Caco-2 (cell line): ENCODE measurements at regions not wholly inside any gene's neighbourhood (a gene's known extent, or its start where the extent isn't known, plus 50 kb on each side); places are given as distances from the start of the nearest gene placed in this dataset.

Experiments
- BruUV-seq: library from RNA; stranded (reverse); fragments of 400-500 nt; replicated peaks from 2 replicates; lab custom pipeline; 2021; lab: Mats Ljungman, UMichigan
- CTCF ChIA-PET: fragments of 300-600 bp; sonication (Branson Sonifier 250); formaldehyde crosslinking; loops from one replicate; lab custom pipeline; 2022; ENCODE audit warnings: antibody characterized with exemption; lab: Charles Lee
- POLR2A ChIA-PET: fragments of 300-600 bp; sonication (Branson Sonifier 250); formaldehyde crosslinking; loops from one replicate; lab custom pipeline; 2022; ENCODE audit warnings: antibody characterized with exemption; lab: Charles Lee
- DNase-seq, 2 experiments: peaks; one replicate each; pipeline versions ENCODE4 v3.0.0 to v3.0.0-alpha.2; 2020 to 2022
- H3K27me3 ChIP-seq: replicated peaks from 2 replicates; pipeline ENCODE4 v1.6.0; 2011; ENCODE audit warnings: low read length; ENCODE audit not compliant: control insufficient read depth, insufficient read depth
- H3K36me3 ChIP-seq: 2 replicates; pipeline ENCODE4 v1.5.1; 2011; ENCODE audit warnings: low read length; ENCODE audit not compliant: control insufficient read depth, insufficient read depth
- H3K4me1 ChIP-seq: fragments of 250-450 bp; sonication (Bioruptor Pico); 2 replicates; pipeline ENCODE4 v1.5.1; 2020; ENCODE audit warnings: mild to moderate bottlenecking
- H3K4me3 ChIP-seq: 2 replicates; pipeline ENCODE4 v1.5.1; 2011; ENCODE audit warnings: low read depth, mild to moderate bottlenecking, control low read depth, low read length
- H3K9me3 ChIP-seq: fragments of 250-450 bp; sonication (Bioruptor Pico); 2 replicates; pipeline ENCODE4 v1.5.1; 2020; ENCODE audit warnings: mild to moderate bottlenecking, moderate library complexity
- H3K27ac Mint-ChIP-seq: one replicate; pipeline ENCODE4 v1.8.0; 2022; ENCODE audit warnings: mixed read lengths; ENCODE audit not compliant: unreplicated experiment
- H3K27me3 Mint-ChIP-seq: one replicate; pipeline ENCODE4 v1.8.0; 2022; ENCODE audit warnings: mixed read lengths; ENCODE audit not compliant: insufficient read depth, unreplicated experiment
- H3K36me3 Mint-ChIP-seq: one replicate; pipeline ENCODE4 v1.8.0; 2022; ENCODE audit warnings: mild to moderate bottlenecking, mixed read lengths; ENCODE audit not compliant: insufficient read depth, unreplicated experiment
- H3K4me1 Mint-ChIP-seq: one replicate; pipeline ENCODE4 v1.8.0; 2022; ENCODE audit warnings: low read depth, mixed read lengths; ENCODE audit not compliant: unreplicated experiment
- H3K4me3 Mint-ChIP-seq: one replicate; pipeline ENCODE4 v1.8.0; 2022; ENCODE audit warnings: mild to moderate bottlenecking, moderate library complexity, mixed read lengths; ENCODE audit not compliant: unreplicated experiment
- H3K9me3 Mint-ChIP-seq: one replicate; pipeline ENCODE4 v1.8.0; 2022; ENCODE audit warnings: mixed read lengths; ENCODE audit not compliant: unreplicated experiment
- CTCF ChIP-seq, 2 experiments: fragments of 200-600 bp in 1 of 2; IDR thresholded peaks; 1 replicate in 1 of 2; 2 replicates in 1 of 2; pipeline versions ENCODE4 v1.5.1 to v1.8.0; 2011 to 2022; ENCODE audit warnings: antibody characterized with exemption in 1 of 2, control low read depth in 1 of 2, inconsistent platforms in 1 of 2, low read depth in 1 of 2, low read length in 1 of 2, mild to moderate bottlenecking in 1 of 2, moderate library complexity in 1 of 2; ENCODE audit not compliant: insufficient read depth in 1 of 2, severe bottlenecking in 1 of 2, unreplicated experiment in 1 of 2
- intact Hi-C: fragments of 100-400 bp; cut with micrococcal nuclease; formaldehyde crosslinking; loops from one replicate; pipeline ENCODE4 v1.10.0; 2022; ENCODE audit not compliant: unreplicated experiment

GRCh38 chr21:15207635-15208370, 143.0 kb upstream of the NRIP1 start:
- H3K9me3 Mint-ChIP-seq, result no peaks in the 10 kb centered on the region
- BruUV-seq, result no TSS peak
- H3K4me3 Mint-ChIP-seq, result no peak overlapping the region

GRCh38 chr21:15208786-15209185, 144.0 kb upstream of the NRIP1 start:
- no TSS peak for BruUV-seq

More at GRCh38 chr21:15207635-15208370, 143.0 kb upstream of the NRIP1 start:
- no peak for TF ChIP-seq CTCF (IDR thresholded peaks at IDR 0.05; ENCODE audit: insufficient read depth in 1 of 2, low read depth in 1 of 2, low read length in 1 of 2, severe bottlenecking in 1 of 2, unreplicated experiment in 1 of 2)
- ChIA-PET POLR2A (no interaction called here), CTCF (no interaction called here)
- Histone ChIP-seq H3K9me3 (no peaks in the 10 kb centered on the region), H3K27me3 (no peaks in the 10 kb centered on the region), H3K36me3 (no peaks in the 10 kb centered on the region), H3K4me1 (peaks cover 37% of the 10 kb centered on the region), H3K4me3 (no peak overlapping the region)
- intact Hi-C loops, result no loop called here
- no peak for DNase-seq
- Mint-ChIP-seq H3K27me3 (no peaks in the 10 kb centered on the region), H3K4me1 (peaks cover 12% of the 10 kb centered on the region), H3K27ac (no peak overlapping the region), H3K36me3 (no peaks in the 10 kb centered on the region)

GRCh38 chr21:15209224-15209623, 144.4 kb upstream of the NRIP1 start:
- no TSS peak for BruUV-seq
- DNase-seq, result no peak
- H3K4me1 ChIP-seq, result peaks cover 23% of the 10 kb centered on the region
- no peaks in the 10 kb centered on the region for H3K9me3 ChIP-seq
- POLR2A ChIA-PET, result no interaction called here
- intact Hi-C loops, result no loop called here
- H3K4me3 ChIP-seq, result no peak overlapping the region
- Mint-ChIP-seq H3K27ac (no peak overlapping the region), H3K4me3 (no peak overlapping the region), H3K9me3 (no peaks in the 10 kb centered on the region), H3K36me3 (no peaks in the 10 kb centered on the region), H3K27me3 (no peaks in the 10 kb centered on the region), H3K4me1 (peaks cover 12% of the 10 kb centered on the region)
- H3K27me3 ChIP-seq, result no peaks in the 10 kb centered on the region
- CTCF ChIA-PET, result no interaction called here
- H3K36me3 ChIP-seq, result no peaks in the 10 kb centered on the region
- TF ChIP-seq CTCF (IDR thresholded peaks at IDR 0.05; ENCODE audit: insufficient read depth in 1 of 2, low read depth in 1 of 2, low read length in 1 of 2, severe bottlenecking in 1 of 2, unreplicated experiment in 1 of 2), result no peak

More at GRCh38 chr21:15208786-15209185, 144.0 kb upstream of the NRIP1 start:
- DNase-seq, result no peak
- peaks cover 12% of the 10 kb centered on the region for H3K4me1 Mint-ChIP-seq
- intact Hi-C loops, result no loop called here
- Histone ChIP-seq H3K9me3 (no peaks in the 10 kb centered on the region), H3K36me3 (no peaks in the 10 kb centered on the region), H3K4me3 (no peak overlapping the region), H3K27me3 (no peaks in the 10 kb centered on the region), H3K4me1 (peaks cover 27% of the 10 kb centered on the region)
- no peaks in the 10 kb centered on the region for H3K9me3 Mint-ChIP-seq
- POLR2A ChIA-PET, result no interaction called here
- no peak overlapping the region for H3K4me3 Mint-ChIP-seq
- H3K27me3 Mint-ChIP-seq, result no peaks in the 10 kb centered on the region
- no peak for TF ChIP-seq CTCF (IDR thresholded peaks at IDR 0.05; ENCODE audit: insufficient read depth in 1 of 2, low read depth in 1 of 2, low read length in 1 of 2, severe bottlenecking in 1 of 2, unreplicated experiment in 1 of 2)
- H3K36me3 Mint-ChIP-seq, result no peaks in the 10 kb centered on the region
- CTCF ChIA-PET, result no interaction called here
- H3K27ac Mint-ChIP-seq, result no peak overlapping the region
